ENCODE measurements at regions not wholly inside any gene's neighbourhood (a gene's known extent, or its start where the extent isn't known, plus 50 kb on each side); places are given as distances from the start of the nearest gene placed in this dataset.

- no peak for TF ChIP-seq CTCF (conservative IDR thresholded peaks at IDR 0.05; ENCODE audit: low read length)
- no peak for TF ChIP-seq EZH2phosphoT487 (IDR thresholded peaks at IDR 0.05; ENCODE audit: borderline replicate concordance)
Measured at GRCh38 chr5:51181208-51181894, 201.9 kb upstream of the ISL1 start.
